Glomerular endothelial cell (primary cell): ENCODE measurements at regions not wholly inside any gene's neighbourhood (a gene's known extent, or its start where the extent isn't known, plus 50 kb on each side); places are given as distances from the start of the nearest gene placed in this dataset.
"Not testable (repeated sequence)": the region's sequence is repeated elsewhere in the genome, so short reads cannot be mapped to it uniquely, and the experiment has no call there.

Experiments used
- DNase-seq: peaks from one replicate; pipeline ENCODE4 v3.0.0-alpha.2; 2011; ENCODE audit warnings: low read depth, low spot score; ENCODE audit errors: extremely low read depth

DNA sequence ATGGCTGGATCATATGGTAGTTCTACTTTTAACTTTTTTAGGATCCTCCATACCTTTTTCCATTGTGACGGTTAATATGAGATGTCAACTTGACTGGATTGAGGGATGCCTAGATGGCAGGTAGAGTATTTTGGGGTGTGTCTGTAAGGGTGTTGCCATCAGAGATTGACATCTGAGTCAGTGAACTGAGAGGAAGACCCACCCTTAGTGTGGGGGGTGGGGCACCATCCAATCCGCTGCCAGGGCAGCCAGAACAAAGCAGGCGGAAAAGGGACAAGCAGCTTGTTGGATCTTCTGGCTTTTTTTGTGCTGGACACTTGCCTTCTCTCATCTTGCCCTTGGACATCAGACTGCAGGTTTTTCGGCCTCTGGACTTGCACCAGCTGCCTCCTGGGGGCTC is 168.5 kb upstream of the CXCL13 start:
- no peak for DNase-seq

DNA sequence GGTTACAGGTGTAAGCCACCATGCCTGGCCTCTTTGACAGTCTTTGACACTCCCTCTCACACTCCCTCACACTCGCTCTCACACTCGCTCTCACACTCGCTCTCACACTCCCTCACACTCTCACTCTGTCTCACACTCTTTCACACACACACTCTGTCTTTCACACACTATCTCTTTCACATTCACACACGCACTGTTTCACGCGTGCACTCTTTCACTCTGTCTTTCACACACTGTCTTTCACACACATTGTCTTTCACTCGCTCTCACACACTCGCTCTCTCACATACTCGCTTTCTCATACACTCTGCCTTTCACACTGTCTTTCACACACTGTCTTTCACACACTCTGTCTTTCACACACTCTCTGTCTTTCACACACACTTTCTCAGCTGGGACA is 167.1 kb upstream of the CXCL13 start:
- DNase-seq, result no peak

DNA sequence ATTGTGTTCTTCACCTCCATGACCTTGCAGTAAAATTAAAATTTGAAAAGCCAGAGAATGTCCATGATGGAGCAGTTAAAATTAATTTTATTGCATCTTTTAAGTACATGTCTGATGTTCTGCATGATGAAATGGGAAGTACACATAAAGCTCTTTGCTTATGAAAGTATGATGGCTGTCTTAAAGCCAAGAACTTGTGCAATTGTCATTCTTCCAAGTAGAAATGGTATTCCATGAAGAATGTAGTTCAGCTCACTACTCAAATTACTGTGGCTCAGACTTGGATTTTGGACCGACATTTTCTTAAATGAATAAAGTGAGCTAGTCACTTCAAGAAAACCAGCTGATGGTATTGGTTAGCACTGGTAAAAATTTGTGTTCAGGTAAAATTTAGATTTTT is 161.7 kb upstream of the CXCL13 start:
- no peak for DNase-seq

DNA sequence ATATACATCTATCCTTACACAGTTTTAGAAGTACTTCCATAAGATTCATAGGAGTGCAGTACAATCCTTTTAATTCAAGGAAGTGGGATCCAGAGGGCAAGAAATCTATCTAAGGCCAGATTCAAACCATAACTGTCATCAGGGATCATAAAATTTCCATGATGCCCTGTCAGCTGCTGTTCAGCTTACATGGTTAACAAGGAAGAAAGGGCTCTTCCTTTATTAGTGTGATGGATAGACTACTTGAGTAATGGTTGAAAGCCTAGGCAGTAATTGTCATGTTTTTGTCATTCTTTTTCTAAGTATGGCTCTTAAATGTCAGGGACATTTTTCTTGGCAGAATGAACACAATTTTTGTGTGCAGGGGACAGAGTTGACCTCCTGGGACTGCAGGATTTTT is 159.8 kb upstream of the CXCL13 start:
- DNase-seq, result no peak

DNA sequence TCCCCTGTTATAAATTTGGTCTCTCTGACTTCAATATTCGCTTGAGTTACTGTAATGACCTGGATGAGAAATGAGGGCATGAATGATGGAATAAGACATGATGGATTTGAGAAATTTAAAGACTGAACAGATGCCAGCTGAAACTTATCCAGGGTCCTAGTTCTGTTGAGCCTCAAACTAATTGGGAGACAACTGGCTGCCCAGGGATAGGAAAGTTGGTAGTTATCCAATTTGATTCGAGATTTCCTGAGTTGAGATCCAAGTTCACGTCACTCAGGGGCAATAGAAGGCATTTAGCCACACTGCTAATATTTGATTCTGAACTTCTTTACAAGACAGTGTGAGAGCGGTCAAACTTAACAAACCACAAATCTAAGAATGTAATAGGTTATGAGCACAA is 159.0 kb upstream of the CXCL13 start:
- no peak for DNase-seq

DNA sequence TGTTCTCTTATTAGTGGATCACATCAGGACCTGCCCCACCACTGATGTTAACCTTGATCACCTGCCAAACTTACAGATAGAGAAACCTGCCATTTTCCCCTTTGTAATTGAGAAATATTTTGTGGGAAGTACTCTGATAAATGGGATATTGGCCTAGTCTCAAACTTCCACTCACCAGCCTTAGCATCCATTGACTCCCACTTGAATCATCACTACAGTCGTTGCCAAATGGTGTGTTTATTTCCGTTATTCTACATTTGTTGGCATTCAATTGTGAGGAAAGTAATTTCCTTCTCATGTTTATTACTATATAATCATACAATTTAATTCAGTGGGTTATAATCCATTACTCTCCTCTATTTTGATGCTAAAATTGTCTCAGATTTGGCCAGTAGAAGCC is 156.4 kb upstream of the CXCL13 start:
- DNase-seq, result no peak

DNA sequence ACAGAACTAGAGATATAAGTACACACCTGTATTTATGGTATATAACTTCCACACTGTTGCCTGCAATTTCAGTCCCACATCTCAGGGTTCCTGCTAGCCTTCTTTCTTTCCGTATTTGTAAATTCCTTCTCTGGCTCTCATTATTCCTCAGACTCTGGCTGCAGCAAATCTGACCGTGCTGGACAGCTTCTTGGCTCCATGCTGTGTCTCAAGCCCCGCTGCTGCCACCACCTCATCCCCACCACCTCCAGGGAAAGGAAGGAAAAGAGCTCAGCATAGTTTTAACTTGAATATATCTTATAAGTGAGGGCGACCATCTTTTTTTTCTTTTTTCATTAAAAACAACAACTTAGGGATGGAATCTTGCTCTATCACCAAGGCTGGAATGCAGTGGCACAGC is 155.6 kb upstream of the CXCL13 start:
- DNase-seq, result no peak

DNA sequence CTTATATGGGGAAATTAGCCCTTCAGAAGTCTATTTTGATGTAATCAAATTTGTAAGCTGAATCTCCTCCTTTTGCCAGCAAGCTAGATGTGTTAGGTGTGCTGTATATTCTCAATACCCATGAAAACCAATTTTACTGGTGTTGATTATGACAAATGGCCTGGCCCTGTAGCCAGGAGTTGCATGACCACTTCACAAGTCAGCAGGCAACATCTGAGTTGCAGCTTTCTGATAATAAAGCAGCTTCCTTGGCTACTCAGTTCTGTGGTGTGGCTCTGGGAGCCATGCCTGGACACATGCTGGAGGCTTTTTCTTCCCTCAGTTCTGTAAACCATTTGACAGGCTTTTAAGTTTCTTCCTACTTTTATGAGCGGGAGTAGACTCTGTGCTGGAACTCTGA is 154.1 kb upstream of the CXCL13 start:
- no peak for DNase-seq

DNA sequence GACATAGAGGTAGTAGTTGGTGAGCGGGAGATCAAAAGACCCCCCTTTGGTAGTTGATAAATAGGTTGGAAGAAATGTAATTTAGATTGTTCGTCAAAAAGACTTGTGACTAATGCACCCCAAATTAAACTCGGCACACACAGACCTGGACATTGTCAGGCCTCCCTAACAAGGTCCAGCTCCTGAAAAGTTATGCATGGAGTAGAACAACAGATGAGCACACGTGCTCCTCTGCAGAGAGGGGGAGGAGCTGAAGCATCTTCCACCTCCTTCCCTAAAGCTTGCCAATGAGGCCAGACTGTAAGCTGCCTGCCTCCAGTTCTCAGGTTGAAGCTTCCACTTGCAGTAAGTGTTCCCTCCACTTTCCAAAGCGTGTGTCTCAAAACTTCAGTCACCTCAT is 153.5 kb upstream of the CXCL13 start:
- DNase-seq, result not testable (repeated sequence)

DNA sequence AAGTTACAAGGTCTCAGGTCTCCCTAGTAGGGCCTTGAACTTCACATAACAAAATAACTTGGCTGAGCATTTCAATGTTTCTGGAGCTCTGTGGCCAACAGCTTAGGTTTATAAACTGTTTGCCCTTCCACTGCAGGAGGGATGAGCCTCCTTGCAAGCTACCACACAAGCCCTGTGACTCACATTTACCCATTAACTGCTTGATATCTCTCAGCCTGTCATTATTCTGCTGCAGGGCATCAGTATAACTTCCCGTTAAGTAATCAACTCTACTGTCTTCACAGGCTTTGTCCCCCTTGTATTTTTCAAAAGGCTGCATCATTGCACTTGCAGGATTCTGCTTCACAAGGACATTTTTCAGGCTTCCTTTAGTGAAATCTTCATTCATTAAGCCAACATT is 151.7 kb upstream of the CXCL13 start:
- DNase-seq, result no peak

DNA sequence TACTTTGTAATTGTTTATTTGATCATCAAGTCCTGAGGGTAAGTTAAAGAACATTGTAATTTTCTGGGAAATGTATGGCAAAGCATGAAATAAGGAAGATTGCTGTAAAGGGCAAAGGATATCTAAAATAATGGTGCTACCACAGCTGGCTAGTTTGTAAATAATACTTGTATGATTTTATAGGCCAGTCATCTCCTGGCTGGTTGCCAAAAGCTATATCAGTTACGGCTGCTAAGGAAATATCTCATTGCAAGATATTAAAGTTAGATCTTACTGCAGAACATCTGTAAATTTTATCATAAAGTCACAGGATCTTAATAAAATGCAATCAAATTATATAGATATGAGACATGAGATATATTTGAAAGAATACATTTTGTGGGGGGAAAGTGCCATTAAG is 150.8 kb upstream of the CXCL13 start:
- no peak for DNase-seq

DNA sequence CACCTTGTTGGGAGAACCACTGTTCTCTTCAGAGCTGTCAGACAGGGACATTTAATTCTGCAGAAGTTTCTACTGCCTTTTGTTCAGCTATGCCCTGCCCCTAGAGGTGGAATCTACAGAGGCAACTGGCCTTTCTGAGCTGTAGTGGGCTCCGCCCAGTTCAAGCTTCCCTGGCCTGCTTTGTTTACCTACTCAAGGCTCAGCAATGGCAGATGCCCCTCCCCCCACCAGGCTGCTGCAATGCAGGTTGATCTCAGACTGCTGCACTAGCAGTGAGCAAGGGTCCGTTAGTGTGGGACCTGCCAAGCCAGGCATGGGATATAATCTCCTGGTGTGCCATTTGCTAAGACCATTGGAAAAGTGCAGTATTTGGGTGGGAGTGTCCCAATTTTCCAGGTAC is 141.5 kb upstream of the CXCL13 start:
- not testable (repeated sequence) for DNase-seq

DNA sequence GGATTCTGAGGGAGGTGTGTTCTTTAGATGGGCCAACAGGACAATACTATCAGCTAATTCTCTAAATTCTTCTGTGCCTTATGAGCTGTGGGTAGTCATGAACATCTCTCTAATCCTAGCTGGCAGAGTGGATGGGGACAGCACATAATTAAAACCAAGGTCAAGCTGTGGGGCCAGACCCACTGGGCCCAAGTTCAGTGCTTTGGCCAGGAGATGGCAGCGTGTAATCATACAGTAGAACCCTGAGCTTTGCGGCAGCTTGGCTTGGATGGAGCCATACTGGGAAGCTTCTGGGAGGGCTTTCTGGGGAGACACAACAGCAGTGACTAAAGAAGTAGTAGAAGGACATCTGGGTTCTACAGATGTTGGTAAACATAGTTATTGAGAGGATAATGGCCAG is 140.3 kb upstream of the CXCL13 start:
- DNase-seq, result no peak

DNA sequence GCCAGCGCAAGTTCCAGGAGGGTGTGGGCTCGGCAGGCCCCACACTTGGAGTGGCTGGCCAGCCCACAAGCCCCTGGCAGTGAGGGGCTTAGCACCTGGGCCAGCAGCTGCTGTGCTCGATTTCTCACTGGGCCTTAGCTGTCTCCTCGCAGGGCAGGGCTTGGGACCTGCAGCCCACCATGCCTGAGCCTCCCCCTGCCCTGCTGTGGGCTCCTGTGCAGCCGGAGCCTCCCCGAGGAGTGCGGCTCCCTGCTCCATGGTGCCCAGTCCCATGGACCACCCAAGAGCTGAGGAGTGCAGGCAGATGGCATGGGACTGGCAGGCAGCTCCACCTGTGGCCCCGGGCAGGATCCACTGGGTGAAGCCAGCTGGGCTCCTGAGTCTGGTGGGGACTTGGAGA is 139.2 kb upstream of the CXCL13 start:
- no peak for DNase-seq

DNA sequence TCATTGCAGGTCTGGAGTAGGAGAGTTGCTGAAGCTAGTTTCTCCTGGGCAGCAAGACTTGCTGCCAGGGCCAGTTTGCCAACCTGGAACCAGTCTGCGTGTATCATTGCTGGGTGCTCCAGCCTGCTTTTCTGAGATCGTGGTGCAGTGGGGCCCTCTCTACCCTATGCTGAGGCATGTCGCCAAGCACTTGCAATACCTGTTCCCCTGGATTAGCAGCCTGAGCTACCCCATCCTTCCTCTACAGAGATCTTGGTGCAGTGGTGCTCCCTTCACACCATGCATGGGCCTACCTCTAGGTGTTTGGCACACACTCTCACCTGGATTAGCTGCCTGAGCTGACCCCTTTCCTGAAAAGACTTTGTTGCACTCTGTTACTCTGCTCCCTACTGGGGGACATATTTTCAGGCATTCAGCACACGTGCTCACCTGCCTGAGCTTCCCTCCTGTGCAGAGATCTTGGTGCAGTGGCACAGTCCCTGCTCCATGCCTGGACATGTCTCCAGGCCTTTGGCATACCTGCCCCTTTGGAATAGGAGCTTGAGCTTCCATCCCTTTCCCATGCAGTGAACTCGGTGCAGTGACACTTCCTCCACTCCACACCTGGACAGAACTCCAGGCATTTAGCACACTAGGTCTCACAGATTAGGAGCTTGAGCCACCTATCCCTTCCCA is 133.7 kb upstream of the CXCL13 start:
- DNase-seq, result no peak

DNA sequence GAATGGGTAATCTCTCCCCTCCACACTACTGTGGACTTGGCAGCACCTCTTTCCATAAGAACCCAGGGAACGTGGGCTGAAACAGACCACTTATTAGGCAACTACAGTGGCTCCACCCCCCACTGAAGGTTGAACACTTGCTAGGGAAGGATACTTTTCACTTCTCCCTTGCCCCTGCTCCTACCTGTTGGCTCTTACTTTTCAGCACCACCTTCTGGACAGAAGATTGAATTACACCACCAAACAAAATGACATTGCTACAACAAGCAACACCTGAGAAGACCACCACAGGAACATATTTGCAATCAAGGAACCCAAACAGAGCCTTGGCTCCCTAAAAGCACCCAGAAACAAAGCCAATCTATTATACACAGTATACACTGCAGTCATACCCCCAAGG is 132.1 kb upstream of the CXCL13 start:
- no peak for DNase-seq

DNA sequence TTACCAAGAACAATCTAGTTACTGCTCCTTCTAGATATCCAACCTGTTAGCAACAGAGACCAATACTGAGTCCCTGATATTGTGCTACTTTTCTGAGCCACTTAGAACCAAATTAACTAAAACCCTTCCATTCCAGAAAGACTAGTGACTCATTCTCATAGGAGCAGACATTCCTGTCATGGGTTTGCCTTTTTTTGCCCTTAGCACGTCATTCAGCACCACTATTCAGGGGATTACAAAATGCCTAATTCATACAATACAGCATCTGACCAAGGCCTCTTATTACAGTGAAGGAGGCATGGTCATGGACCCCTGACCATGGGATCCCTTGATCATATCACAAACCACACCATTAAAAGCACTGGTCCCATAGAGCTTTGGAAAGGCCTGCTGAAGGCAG is 123.8 kb upstream of the CXCL13 start:
- DNase-seq, result no peak

DNA sequence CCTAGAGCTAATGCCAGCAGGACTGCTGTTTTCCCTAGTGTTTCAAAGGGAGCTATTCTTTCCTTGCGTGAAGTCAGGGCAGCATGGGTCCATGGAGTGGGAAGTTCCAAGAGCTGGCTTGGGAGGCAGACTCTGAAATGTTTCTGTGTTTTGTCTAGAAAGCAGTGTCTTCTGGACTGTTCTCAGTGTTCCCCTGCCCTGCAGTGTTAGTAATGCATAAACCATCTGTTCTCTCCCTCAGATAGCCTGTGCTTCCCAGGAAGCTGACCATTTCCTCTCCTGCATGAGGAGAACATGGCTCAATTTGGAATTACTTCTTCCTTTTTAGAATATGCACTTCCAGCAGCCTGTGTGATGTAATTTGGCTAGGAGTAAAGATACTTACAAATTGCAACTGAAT is 116.7 kb upstream of the CXCL13 start:
- no peak for DNase-seq

DNA sequence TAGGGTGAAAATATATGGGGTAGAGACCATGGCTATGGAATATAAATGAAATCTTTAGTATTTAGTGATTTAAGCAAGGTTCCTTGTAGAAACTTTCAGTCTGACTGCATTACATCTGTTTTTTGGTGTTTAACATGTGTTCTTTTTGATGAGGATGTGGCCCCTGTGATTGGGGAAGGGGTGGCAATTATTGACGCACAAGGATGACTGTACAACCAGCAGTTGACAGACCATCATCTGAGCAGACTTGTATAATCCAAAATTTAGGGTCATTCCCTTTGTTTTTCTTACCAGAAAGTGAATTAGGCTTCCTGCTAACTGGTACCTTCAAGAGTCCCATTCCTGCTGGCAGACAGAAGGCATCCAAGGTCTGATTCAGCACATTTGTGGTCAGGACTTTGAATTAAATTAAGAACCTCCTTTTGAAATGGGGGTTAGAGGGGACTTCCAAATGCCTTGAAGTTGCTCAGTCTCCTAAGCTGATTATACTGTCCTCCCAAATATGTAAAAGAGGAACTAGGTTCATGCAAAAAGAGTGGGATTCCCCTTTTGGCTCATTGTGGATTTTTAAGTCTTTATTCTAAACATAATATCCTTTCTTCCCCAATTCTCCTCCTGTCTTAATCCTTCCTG is 112.4 kb upstream of the CXCL13 start:
- no peak for DNase-seq

DNA sequence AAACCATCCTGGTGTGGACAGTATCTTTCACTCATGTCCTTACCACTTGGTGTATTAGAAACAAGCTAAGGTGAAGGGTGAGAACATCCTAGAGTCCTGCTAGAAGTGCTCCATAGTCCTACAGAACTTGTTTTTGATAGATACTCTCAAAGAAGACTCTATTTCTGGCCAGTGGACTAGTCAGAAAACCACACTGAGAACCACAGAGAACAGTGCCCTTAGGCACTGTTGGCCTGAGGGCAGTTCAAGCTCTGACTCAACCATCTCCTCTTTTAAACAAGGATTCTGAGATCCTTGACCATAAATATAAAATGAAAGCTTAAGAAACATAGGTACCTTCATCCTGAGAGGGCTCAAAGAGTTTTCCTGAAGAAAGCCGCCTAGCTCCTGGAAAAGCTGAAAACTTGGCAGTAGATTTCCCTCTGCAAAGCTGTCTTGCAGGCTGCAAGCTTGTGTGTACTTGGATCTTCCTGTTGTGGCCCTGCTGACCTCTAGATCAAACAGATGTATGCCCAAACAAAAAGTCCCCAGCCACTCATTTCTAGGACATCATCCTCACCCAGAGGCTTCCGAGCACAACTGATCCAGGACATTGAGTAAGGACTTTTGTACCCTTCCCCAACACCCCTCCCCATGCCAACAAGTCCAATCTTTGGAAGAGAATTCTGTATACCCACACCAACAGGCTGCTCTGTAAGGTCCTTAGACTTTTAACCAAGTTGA is 111.6 kb upstream of the CXCL13 start:
- no peak for DNase-seq

DNA sequence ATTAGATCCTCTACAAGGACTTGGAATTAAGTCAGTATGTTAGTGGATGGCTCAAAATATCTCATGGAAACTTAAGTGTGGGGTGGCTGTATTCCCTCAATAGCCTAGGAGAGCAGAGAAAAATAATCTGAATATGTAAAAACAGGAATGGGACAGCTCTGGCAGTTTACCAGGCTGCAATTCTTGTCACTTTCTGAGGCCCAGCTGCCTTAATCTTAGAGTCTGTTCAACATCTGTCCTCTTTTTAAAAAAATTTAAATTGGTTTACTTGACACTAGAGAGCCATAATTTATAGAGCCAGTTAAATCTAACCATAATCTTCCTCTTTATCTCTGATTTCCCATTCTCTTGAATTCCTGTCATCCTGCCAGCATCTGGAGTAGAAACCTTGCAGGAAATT is 109.2 kb upstream of the CXCL13 start:
- no peak for DNase-seq

DNA sequence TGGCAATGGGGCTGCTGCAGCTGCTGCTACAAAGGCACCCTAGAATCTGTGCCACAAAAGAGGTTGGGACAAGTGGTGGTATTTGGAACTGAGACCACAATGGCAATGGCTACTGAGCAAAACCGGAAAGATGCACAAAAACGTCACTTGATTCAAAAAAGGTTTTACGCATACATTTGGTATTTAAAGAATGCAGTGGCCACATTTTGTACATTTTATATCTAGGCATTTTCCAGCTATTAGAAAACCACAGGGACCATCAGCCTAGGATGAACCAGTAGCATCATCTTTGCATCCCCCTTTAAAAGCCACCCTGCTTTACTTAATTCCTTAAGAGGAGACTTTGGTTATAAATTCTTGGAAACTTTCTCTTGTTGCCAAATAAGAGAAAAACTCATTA is 104.8 kb upstream of the CXCL13 start:
- DNase-seq, result no peak
